GM19455 (cell line): ENCODE measurements at regions not wholly inside any gene's neighbourhood (a gene's known extent, or its start where the extent isn't known, plus 50 kb on each side); places are given as distances from the start of the nearest gene placed in this dataset.
"Not testable (repeated sequence)": the region's sequence is repeated elsewhere in the genome, so short reads cannot be mapped to it uniquely, and the experiment has no call there.

Experiments used
- ATAC-seq: cut with Tn5 transposase; IDR thresholded peaks from one replicate; pipeline ENCODE4 v1.9.1; 2021; ENCODE audit not compliant: unreplicated experiment

DNA sequence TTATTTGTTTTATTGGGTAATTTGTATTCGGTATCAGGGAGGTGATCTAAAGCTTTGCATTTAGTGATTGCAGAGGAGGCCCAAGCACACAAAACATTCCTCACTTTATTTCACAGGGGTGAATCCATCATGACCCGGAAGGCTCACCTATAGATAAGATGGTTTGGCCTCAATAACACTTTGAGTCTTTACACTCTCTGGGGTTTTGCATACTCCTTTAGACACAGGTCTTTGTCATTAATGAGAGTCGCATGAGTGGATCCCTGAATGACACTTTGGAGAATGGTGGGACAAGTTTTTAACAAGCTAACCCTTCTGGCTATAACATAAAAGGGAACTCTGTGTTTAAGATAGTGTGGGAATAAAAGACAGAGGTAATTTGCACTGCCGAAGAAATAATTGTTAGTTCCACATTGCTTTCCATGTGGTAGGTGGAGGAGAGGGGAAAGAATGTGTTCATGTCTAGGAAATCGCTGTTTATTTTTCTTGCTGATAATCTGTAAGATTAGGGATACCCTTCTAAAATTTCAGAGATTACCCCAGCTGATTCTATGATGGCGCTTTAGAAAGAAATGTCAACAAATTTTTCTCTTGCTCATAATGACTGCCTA lies 455.8 kb downstream of the TFEC start:
- no peak for ATAC-seq

GRCh38 chr7:115572111-115572510 lies 458.5 kb downstream of the TFEC start:
- no peak for ATAC-seq

DNA sequence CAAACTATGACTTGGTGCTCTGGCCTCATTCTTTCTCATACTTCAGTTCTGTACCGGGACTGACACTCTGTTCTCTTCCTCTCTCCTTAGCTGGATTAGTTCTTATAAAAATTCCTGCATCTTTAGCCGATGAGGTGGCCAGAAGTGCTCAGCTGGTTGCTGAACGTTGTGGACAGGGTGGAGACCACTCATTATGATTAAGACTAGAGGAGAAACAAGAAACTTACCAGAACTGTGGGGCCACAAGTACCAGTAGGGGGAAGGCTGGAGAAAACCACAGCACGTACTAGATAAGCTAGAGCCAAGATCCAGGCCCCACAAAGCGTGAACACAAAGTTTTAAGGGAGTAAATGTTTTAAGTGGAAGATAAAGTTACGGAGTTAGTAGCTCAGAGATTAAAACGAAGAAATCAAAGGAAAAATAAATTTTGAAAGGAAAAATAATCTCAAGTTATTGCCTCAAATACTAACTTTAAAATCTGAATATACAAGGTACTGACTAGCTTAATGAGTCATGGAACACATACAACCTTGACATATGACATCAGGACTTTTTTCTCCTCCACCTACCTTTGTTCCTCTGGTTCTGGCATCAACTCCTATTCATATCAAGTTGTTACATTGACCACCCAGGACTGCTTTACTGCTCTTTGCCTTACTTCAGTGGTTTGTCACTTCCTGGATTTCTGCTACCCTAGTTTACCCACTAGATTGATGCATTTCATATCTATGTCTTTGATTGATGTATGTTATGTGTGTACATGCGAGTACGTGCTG lies 469.0 kb downstream of the TFEC start:
- ATAC-seq = no peak

GRCh38 chr7:115559877-115560276 lies 470.7 kb downstream of the TFEC start:
- ATAC-seq = no peak

DNA sequence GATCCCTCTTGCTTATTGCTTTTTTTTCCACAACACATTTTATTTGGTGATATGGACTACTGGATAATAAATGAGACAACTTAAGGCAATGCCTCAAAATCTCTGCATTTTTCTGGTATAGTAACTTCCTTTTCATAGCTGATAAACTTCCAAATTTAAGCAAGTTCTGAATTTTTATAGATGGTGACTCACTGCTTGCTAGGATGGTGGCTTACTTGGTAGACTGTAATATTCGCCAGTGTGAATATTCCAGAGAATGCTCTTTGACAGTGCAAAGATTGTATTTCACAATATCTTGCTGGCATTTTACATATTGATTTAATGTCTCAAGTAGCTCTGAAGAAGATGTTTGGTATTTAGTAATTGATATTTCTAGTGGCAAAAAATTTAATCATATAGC lies 472.4 kb downstream of the TFEC start:
- no peak for ATAC-seq

- not testable (repeated sequence) for ATAC-seq
Observed at GRCh38 chr7:115557296-115557695, 473.3 kb downstream of the TFEC start.

GRCh38 chr7:115552766-115553165 lies 477.8 kb downstream of the TFEC start:
- no peak for ATAC-seq

GRCh38 chr7:115549910-115550309 lies 480.7 kb downstream of the TFEC start:
- no peak for ATAC-seq

DNA sequence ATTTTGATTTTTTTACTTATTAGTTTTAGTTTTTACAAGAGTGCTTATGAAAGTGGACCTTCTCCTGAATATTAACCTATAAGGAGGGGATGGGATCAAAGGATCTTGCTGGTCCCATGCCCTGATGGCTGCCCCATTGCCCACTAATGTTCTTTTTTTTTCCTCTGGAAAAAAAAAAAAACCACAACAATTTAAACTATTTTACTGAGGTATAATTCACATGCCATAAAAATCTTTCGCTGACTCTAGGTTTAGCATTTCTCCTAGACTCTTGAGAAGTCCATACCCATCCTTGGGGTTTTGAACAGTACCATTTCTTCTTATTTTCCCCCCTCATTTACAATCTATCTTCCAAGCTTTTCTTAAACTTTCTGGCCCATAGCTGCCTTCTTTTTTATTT lies 481.8 kb downstream of the TFEC start:
- no peak for ATAC-seq

DNA sequence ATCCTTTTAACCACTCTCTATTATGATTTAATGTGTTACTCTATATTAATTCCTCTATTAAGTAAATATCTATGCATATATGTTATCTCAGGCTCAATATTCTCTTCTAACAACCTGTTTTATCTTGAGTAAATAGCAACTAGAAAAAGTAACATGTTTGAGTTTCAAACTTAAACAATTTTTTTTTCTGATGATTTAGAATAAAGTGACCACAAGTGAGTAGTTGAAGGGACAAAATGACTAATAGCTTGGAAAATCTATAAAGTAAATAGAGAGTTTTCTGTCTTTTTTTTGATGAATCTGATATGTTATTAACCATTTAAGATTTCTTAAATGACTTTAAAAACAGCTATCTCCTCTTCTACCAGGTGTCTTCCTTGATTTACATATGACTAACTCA lies 483.8 kb downstream of the TFEC start:
- ATAC-seq = no peak

- ATAC-seq = no peak
Observed at GRCh38 chr7:115533785-115534184, 496.8 kb downstream of the TFEC start.

DNA sequence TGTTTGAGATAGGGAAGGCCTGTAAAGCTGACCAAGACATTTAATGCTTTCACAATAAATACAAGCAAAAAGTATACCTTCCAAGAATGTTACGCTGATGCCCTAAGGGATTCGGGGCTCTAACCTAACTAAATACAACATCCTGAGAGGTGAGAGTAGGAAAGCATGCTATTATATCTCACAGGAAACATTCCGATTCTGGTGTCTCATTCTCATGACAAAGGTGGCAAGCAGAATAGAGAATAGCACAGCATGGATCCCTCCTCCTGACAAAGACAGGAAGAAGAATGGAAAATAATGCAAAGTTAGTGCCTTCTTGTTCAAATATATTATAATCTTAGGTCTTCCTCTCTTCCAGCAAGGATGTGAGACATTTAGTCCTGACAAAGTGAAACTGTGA lies 504.3 kb downstream of the TFEC start:
- no peak for ATAC-seq

DNA sequence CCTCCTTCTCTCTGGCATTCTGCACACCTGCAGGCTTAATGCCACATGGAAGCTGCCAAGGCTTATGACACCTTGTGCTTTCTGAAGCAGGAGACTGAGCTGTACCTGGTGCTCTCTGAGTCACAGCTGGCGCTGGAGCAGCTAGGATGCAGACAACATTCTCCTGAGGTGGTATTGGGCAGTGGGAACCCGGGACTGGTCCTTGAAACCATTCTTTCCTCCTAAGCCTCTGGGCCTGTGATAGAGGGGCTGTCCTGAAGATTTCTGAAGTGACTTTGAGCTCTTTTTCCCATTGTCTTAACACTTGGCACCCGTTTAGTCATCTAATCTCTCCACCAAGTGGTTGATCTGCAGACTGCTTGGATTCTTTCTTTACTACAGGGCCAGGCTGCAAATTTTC lies 508.4 kb downstream of the TFEC start:
- no peak for ATAC-seq

- ATAC-seq = no peak
Observed at GRCh38 chr7:115516341-115516740, 514.2 kb downstream of the TFEC start.

- no peak for ATAC-seq
Observed at GRCh38 chr7:115511330-115511729, 519.2 kb downstream of the TFEC start.

GRCh38 chr7:115505136-115505535 lies 525.4 kb downstream of the TFEC start:
- ATAC-seq = no peak

DNA sequence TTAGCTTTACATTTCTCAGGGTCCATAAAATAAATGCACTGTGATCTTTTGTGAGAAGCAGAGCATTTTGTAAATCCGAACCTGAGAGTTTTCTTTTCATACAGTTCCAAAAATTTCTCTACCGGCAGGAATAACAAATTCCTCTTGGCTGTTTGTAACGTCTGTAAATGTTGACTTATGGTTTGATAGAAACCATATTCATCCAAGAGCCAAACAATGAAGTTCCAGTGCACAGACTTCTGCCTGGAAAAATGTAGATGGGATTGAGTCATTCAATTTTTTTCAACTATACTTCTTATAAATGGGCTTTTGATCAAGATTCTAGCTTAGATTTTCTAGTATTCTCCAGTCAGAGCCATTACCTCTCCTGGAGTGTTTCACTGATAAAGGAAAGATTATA lies 530.6 kb downstream of the TFEC start:
- no peak for ATAC-seq

- no peak for ATAC-seq
Observed at GRCh38 chr7:115496006-115496405, 534.6 kb downstream of the TFEC start.

DNA sequence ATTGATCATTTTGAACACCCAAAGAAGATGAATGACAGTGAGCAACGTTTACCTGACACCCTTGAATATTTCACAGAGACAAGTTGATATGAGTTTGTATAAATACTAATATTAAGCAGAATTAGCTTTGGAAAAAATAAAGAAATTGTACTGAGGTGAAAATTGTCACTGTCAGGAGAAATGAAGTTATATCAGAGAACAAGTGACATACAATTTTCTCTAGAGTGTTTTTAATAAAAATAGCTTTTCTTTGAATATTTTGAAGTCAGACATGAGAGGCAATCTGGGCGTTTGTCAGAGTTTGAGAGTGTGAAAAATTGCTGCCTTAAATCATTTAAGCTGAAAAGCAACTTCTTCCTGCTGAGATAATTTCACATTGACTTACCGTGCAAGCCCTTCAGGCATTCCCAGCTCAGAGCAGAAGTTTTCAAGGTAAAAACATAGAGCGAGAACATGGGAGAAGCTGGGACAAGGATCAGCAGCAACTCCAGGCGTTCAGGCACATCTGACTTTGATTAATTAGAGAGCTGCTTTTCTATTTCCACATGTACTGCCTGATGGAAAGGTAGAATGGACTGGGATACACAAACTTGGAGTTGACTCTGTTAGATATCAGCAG lies 535.9 kb downstream of the TFEC start:
- ATAC-seq = no peak

DNA sequence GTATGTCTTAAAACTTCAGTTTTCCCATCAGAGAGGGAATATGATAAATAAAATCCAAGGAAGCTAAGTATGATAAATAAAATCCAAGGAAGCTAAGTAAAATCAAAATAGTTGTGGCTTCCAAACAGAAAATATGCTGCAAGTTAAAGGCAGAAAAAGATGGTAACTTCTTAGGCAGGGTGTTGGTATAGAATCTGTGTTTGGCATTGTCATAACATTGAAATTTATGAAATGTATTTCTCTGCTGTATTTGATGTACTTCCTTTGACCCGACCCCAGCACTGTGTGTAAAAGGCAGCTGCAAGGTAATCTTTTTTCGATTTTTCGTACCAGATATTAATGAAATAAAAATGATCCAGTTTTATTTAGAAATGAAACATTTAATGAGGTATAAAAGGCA lies 537.2 kb downstream of the TFEC start:
- no peak for ATAC-seq

DNA sequence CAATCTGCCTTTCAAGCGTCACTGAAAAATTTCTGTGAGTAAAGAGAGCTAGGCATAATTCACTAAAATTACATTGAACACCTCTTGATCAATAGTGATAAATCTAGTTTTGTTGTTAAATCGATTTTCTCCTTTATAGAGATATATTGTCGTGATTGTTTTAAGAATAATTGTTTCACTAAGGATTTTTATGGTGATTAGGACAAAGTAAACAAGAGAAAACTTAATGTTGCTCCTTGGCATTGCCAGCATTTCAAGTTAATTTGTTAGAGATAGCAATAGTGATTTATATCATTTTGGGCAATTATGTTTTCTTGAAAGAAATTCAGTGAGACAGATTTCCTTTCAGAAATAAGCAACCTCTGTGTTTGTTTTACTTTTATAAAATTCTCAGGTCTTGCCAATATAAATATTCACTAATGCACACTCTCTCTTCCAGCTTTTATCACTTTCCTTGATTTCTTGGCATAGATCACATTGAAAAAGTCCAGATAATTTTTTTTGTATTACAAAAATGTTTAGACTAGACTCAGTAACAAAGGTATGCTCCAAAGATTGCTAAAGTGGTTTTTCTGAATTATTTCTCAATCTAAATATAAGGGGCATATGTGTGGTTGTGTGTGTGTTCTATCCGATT lies 538.7 kb downstream of the TFEC start:
- no peak for ATAC-seq

DNA sequence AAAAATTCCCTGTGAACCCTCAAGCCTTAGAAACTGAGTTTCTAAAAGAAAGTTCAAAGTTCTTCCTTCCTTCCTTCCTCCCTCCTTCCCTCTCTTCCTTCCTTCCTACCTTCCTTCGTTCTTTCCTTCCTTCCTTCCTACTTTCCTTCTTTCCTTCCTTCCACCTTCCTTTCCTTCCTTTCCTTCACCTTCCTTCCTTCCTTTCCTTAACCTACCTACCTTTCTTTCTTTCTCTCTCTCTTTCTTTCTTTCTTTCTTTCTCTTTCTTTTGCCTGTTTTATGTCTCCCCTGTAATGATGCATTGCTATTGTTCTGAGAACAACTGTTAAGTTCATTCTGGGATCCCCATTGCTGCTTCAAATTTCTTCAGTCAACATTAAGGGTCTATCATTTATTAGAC lies 551.1 kb downstream of the TFEC start:
- ATAC-seq = no peak
